ENCODE measurements at regions not wholly inside any gene's neighbourhood (a gene's known extent, or its start where the extent isn't known, plus 50 kb on each side); places are given as distances from the start of the nearest gene placed in this dataset.
"Not testable (repeated sequence)": the region's sequence is repeated elsewhere in the genome, so short reads cannot be mapped to it uniquely, and the experiment has no call there.

GRCh38 chr6:112877134-112878100 lies 530.3 kb downstream of the RFPL4B start:
- peak in 1 of 2 donors; percentile 34 for DNase-seq

- DNase-seq = no peak
Observed at GRCh38 chr6:112879920-112880413, 532.8 kb downstream of the RFPL4B start.

- no peak for DNase-seq
Observed at GRCh38 chr6:112881027-112881426, 533.9 kb downstream of the RFPL4B start.

GRCh38 chr6:112881828-112882780 lies 535.0 kb downstream of the RFPL4B start:
- DNase-seq = no peak

GRCh38 chr6:112883095-112883494 lies 536.0 kb downstream of the RFPL4B start:
- DNase-seq = no peak

- DNase-seq = no peak
Observed at GRCh38 chr6:112886415-112886814, 539.3 kb downstream of the RFPL4B start.

- not testable (repeated sequence) for DNase-seq
Observed at GRCh38 chr6:112887424-112887823, 540.3 kb downstream of the RFPL4B start.

- DNase-seq = no peak
Observed at GRCh38 chr6:112899541-112899940, 552.4 kb downstream of the RFPL4B start.

- DNase-seq = no peak
Observed at GRCh38 chr6:112903361-112903760, 556.2 kb downstream of the RFPL4B start.

- DNase-seq = peak; percentile 13 to 17
Observed at GRCh38 chr6:112906726-112907125, 559.6 kb downstream of the RFPL4B start.

- DNase-seq = no peak
Observed at GRCh38 chr6:112909781-112910180, 562.7 kb downstream of the RFPL4B start.

- DNase-seq = no peak
Observed at GRCh38 chr6:112910256-112910655, 563.1 kb downstream of the RFPL4B start.

GRCh38 chr6:112911959-112912358 lies 564.8 kb downstream of the RFPL4B start:
- peak in 1 of 2 donors; percentile 24 for DNase-seq

- DNase-seq = peak in 1 of 2 donors; percentile 7
Observed at GRCh38 chr6:112912416-112913101, 565.4 kb downstream of the RFPL4B start.

- DNase-seq = not testable (repeated sequence)
Observed at GRCh38 chr6:112919744-112920143, 572.6 kb downstream of the RFPL4B start.

- no peak for DNase-seq
Observed at GRCh38 chr6:112920994-112921393, 573.9 kb downstream of the RFPL4B start.

- no peak for DNase-seq
Observed at GRCh38 chr6:112923940-112924587, 576.9 kb downstream of the RFPL4B start.

GRCh38 chr6:112925702-112926101 lies 578.6 kb downstream of the RFPL4B start:
- no peak for DNase-seq

GRCh38 chr6:112927641-112928320 lies 580.7 kb downstream of the RFPL4B start:
- DNase-seq = no peak

- no peak for DNase-seq
Observed at GRCh38 chr6:112929641-112930040, 582.5 kb downstream of the RFPL4B start.

All from right lung (tissue), 2 donors.